ENCODE measurements at regions not wholly inside any gene's neighbourhood (a gene's known extent, or its start where the extent isn't known, plus 50 kb on each side); places are given as distances from the start of the nearest gene placed in this dataset.
"Not testable (repeated sequence)": the region's sequence is repeated elsewhere in the genome, so short reads cannot be mapped to it uniquely, and the experiment has no call there.

GRCh38 chr2:172287605-172288315 lies 139.6 kb upstream of the ITGA6 start:
- no peak for DNase-seq (ENCODE audit: low read depth in 2 of 2)

- DNase-seq (ENCODE audit: low read depth in 2 of 2), result peak in 1 of 2 donors; percentile 12
Measured at GRCh38 chr2:172288603-172289002, 138.8 kb upstream of the ITGA6 start.

GRCh38 chr2:172293952-172294351 lies 133.4 kb upstream of the ITGA6 start:
- no peak for DNase-seq (ENCODE audit: low read depth in 2 of 2)

GRCh38 chr2:172294983-172295382 lies 132.4 kb upstream of the ITGA6 start:
- DNase-seq (ENCODE audit: low read depth in 2 of 2), result no peak

GRCh38 chr2:172295677-172296076 lies 131.7 kb upstream of the ITGA6 start:
- no peak for DNase-seq (ENCODE audit: low read depth in 2 of 2)

- no peak for DNase-seq (ENCODE audit: low read depth in 2 of 2)
Measured at GRCh38 chr2:172296267-172297046, 130.9 kb upstream of the ITGA6 start.

GRCh38 chr2:172297531-172297930 lies 129.9 kb upstream of the ITGA6 start:
- no peak for DNase-seq (ENCODE audit: low read depth in 2 of 2)

- no peak for DNase-seq (ENCODE audit: low read depth in 2 of 2)
Measured at GRCh38 chr2:172297950-172298349, 129.4 kb upstream of the ITGA6 start.

- DNase-seq (ENCODE audit: low read depth in 2 of 2), result no peak
Measured at GRCh38 chr2:172299741-172300140, 127.6 kb upstream of the ITGA6 start.

GRCh38 chr2:172300851-172301250 lies 126.5 kb upstream of the ITGA6 start:
- no peak for DNase-seq (ENCODE audit: low read depth in 2 of 2)

- no peak for DNase-seq (ENCODE audit: low read depth in 2 of 2)
Measured at GRCh38 chr2:172305066-172305465, 122.3 kb upstream of the ITGA6 start.

- no peak for DNase-seq (ENCODE audit: low read depth in 2 of 2)
Measured at GRCh38 chr2:172307800-172308199, 119.6 kb upstream of the ITGA6 start.

- DNase-seq (ENCODE audit: low read depth in 2 of 2), result no peak
Measured at GRCh38 chr2:172308253-172308935, 119.0 kb upstream of the ITGA6 start.

- DNase-seq (ENCODE audit: low read depth in 2 of 2), result no peak
Measured at GRCh38 chr2:172311921-172312345, 115.5 kb upstream of the ITGA6 start.

GRCh38 chr2:172313715-172314341 lies 113.6 kb upstream of the ITGA6 start:
- no peak for DNase-seq (ENCODE audit: low read depth in 2 of 2)

GRCh38 chr2:172315070-172315469 lies 112.3 kb upstream of the ITGA6 start:
- not testable (repeated sequence) for DNase-seq (ENCODE audit: low read depth in 2 of 2)

GRCh38 chr2:172322049-172322448 lies 105.3 kb upstream of the ITGA6 start:
- no peak for DNase-seq (ENCODE audit: low read depth in 2 of 2)

- no peak for DNase-seq (ENCODE audit: low read depth in 2 of 2)
Measured at GRCh38 chr2:172323256-172323655, 104.1 kb upstream of the ITGA6 start.

- DNase-seq (ENCODE audit: low read depth in 2 of 2), result no peak
Measured at GRCh38 chr2:172323861-172324597, 103.4 kb upstream of the ITGA6 start.

- DNase-seq (ENCODE audit: low read depth in 2 of 2), result no peak
Measured at GRCh38 chr2:172326211-172326509, 101.2 kb upstream of the ITGA6 start.

- DNase-seq (ENCODE audit: low read depth in 2 of 2), result no peak
Measured at GRCh38 chr2:172328103-172328841, 99.1 kb upstream of the ITGA6 start.
